DOHH2 (cell line): ENCODE measurements at regions not wholly inside any gene's neighbourhood (a gene's known extent, or its start where the extent isn't known, plus 50 kb on each side); places are given as distances from the start of the nearest gene placed in this dataset.

Experiments used
- CTCF ChIP-seq: fragments of 200-600 bp; sonication (generic); IDR thresholded peaks from one replicate; pipeline ENCODE4 v1.5.1; 2014; ENCODE audit warnings: antibody characterized with exemption, mild to moderate bottlenecking, low read depth, low read length; ENCODE audit not compliant: poor library complexity, severe bottlenecking
- EZH2phosphoT487 ChIP-seq: fragments of 200-600 bp; sonication (generic); IDR thresholded peaks from 2 replicates; pipeline ENCODE4 v1.6.1; 2017; ENCODE audit warnings: borderline replicate concordance, mild to moderate bottlenecking, antibody characterized with exemption, low read length, moderate library complexity, mixed read lengths

- no peak for TF ChIP-seq CTCF
- no peak for TF ChIP-seq EZH2phosphoT487
These were observed 111.4 kb downstream of the SOX3 start for GRCh38 chrX:140393507-140393906.
